Activated CD8-positive, alpha-beta memory T cell treated with anti-CD3 and anti-CD28 coated beads, Interleukin-2, amount 50 U/mL, for 48 hours (primary cell): ENCODE measurements at regions not wholly inside any gene's neighbourhood (a gene's known extent, or its start where the extent isn't known, plus 50 kb on each side); places are given as distances from the start of the nearest gene placed in this dataset.
"Not testable (repeated sequence)": the region's sequence is repeated elsewhere in the genome, so short reads cannot be mapped to it uniquely, and the experiment has no call there.

Source experiments
- DNase-seq: peaks from one replicate; pipeline ENCODE4 v3.0.0-alpha.2; 2020

GRCh38 chr6:99219788-99220187 lies 129.7 kb downstream of the FAXC start:
- no peak for DNase-seq

GRCh38 chr6:99216959-99217358 lies 132.5 kb downstream of the FAXC start:
- DNase-seq = no peak

GRCh38 chr6:99195986-99196655 lies 153.4 kb downstream of the FAXC start:
- no peak for DNase-seq

GRCh38 chr6:99192561-99192960 lies 156.9 kb downstream of the FAXC start:
- no peak for DNase-seq

DNA sequence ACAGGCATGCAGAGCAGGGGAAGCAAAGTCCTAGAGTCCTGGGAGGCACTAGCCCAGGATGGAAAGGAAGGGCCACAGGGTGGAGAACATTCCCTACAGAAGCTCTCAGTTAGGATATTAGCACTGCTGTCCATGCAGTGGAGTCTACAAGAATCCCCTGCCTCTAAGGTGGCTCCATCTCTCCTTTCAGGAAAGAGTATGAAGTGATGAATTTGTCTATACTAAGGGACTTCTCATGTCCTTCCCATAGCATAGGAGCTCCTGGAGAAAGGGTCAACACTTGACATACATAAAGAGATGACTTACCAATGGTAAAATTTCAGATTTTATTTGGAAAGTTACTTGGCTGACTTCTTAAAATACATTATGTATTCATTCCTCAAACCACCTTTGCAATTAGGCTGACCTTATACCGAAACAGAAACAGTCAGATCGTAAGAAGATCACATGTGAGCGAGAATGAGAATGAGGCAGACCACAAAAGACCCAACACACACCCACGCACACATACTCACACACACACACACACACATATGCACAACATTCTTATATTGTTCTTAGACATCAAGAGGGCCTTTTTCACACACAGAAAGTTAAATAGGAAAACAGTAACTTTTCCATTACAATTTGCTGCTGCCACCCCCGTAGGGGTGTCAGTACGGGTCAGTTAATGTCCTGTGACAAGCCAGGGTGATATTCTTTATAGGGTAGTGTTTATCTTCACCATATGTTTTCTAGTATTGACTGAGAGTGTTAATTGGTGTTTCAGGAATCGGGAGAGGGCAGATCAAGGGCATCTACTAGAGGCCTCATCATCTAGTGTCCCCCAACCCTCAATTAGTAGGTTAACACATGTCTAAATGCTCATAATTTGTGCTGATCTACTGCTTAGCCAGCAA lies 159.4 kb downstream of the FAXC start:
- DNase-seq = peak; percentile 49

DNA sequence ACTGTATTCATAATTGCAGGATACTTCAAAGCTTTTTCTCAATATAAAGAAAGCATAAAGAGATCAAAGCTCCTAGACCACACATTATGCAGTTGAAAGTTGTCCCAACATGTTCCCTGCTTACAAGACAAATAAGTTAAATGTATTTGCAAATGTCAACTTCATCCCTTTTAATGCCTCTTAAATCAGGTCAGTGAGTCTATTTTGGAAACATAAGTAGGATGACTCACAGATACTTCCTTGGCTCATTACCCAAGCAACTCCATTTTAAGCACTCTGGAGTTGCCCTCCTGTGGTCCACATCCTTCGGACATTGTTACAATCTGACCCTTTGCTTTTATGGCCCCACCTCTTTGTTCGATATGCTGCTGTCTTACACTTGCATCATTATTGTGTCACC lies 162.0 kb downstream of the FAXC start:
- DNase-seq = no peak

- DNase-seq = no peak
Observed at GRCh38 chr6:99186417-99186816, 163.1 kb downstream of the FAXC start.

DNA sequence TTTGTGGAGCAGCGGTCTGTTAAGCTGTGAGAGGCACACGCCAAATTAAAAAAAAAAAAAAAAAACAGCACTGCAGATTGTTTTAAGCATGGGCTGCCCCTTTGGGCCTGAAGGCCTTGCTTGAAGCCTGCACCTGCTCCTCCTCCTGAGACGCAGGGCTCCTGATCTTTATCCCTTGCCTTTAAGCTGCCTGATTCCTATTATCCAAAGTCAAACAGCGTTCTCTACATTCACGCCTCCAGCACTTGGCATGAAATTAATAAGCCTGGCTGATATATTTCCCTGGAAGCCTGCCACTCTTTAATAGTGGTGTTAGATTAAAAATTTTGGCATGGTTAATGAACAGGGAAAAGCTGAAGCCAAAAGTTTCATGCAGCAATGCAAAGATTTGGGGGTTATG lies 163.9 kb downstream of the FAXC start:
- no peak for DNase-seq

DNA sequence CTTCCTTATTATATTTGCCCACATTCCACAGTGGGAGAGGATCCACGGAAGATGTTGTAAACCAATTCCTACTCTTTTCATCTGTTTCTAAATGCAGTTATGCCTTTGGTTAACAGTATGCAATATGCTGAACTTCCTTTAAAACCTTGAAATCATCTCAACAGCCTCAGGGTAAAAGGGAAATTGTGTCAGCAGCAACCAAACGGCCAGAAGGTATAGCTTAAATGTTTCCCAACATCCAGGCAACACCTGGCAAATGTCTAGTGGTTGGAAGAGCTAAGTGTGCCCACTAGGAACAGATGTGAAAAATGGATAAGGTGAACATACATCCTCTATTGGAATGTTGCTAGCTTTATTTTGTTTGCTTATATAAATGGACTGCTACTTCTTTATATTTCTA lies 164.8 kb downstream of the FAXC start:
- DNase-seq = no peak

- DNase-seq = no peak
Observed at GRCh38 chr6:99183066-99183465, 166.4 kb downstream of the FAXC start.

GRCh38 chr6:99181174-99181573 lies 168.3 kb downstream of the FAXC start:
- no peak for DNase-seq

GRCh38 chr6:99178168-99178567 lies 171.3 kb downstream of the FAXC start:
- no peak for DNase-seq

DNA sequence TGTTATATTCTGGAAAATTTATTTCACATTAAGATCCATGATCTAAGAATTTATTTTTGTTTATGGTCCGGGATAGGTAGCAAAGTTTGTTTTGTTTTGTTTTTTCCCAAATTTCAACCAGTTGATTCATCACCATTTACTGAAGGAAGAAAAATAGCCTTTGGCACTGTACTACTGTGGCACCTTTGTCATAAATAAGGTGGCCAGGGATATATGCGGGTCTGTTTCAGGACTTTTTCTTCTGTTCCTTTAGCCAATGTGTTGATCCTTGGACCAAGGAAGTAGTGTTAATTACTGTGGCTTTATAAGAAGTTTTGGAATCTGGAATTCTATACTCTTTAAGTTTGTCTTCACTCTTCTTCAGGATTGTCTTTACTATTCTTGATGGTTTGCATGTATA lies 171.7 kb downstream of the FAXC start:
- DNase-seq = no peak

DNA sequence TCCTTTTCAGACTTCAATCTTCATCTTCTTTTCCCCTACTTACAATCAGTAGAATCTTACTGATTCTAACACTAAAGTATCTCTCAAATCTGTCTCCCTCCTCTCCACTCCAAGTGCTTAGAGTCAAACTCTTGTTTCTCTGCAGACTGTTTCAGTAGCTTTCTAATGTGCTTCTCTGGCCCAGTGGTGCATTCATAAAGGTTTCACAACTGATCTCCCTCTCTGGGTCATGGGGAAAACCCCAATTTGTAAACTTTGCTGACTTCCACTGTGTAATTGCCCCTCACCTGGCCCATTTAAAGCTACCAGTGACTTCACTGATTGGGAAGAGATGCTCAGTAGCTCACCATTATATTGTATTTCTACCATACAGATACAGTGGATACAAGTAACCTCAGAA lies 183.6 kb downstream of the FAXC start:
- DNase-seq = no peak

- DNase-seq = no peak
Observed at GRCh38 chr6:99152347-99152643, 197.2 kb downstream of the FAXC start.

DNA sequence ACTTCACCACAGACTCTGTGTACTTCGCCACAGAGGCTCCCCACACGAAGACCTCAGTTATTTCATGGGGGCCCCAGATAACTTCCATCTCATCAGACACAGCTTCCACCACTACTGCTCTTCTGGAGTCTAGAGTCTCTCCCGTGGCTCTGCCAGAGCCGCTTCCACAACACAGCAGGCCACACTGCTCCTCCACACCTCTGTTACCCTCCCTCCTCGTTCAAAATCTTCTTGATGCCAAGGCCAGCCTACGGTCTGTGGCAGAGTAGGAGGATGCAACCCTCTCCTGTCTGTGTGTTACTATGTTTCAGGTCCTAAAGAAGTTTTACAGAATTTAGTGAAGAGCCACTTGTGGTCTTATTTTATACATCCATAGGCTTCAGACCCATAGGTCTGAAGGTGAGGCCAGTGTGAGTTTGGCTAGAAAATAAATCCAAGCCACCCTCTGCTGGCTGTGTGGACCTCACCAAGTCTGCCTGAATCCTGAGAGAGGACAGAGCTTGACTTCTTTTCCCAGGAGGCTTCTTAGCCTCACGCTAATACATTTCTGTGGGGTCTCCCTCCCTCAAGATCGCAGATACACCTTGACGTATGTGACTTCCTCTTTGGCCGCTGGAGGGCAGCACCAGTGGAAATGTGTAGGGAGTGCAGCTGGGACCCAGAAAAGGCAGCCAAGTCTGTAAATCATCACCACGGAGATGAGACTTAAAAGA lies 197.7 kb downstream of the FAXC start:
- peak; percentile 77 for DNase-seq

DNA sequence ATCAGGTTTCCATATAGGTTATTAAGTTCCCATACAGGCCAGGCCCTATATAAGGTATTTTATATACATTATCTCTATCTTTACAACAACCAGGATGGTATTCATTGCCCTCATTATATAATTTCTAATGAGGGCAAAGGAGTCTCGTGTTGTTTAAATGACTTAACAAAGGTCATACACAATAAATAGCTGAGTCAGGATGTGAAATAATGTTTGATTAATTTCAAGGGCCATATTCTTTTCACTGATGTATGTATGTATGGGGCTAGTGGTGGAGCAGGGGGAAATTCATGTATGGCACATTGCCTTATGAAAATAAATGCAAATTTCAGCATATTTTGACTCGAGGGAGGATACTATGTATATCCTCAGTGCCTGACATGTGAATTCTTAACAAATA lies 200.7 kb downstream of the FAXC start:
- DNase-seq = no peak

DNA sequence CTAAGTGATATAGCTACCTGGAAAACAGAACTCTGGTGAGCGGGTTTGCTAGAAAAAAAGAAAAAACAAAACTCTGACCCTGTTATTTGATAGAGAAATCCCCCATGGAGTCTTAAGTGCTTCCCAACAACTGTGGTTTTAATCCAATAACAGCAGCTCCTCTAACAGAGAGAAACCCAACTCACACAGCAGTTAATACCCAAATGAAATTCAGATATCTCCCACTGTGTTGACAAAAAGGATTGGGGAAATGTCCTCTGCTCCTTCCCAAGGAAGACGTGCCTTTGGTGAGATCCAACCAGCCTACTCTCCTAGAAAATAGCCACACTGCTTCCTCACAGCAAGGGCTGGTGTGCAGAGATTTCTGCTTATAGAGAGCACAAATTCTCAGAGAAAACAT lies 200.4 kb upstream of the FBXL4 start:
- no peak for DNase-seq

- DNase-seq = no peak
Observed at GRCh38 chr6:99147206-99147605, 199.5 kb upstream of the FBXL4 start.

- DNase-seq = no peak
Observed at GRCh38 chr6:99146711-99147110, 199.0 kb upstream of the FBXL4 start.

- no peak for DNase-seq
Observed at GRCh38 chr6:99145738-99146137, 198.0 kb upstream of the FBXL4 start.

DNA sequence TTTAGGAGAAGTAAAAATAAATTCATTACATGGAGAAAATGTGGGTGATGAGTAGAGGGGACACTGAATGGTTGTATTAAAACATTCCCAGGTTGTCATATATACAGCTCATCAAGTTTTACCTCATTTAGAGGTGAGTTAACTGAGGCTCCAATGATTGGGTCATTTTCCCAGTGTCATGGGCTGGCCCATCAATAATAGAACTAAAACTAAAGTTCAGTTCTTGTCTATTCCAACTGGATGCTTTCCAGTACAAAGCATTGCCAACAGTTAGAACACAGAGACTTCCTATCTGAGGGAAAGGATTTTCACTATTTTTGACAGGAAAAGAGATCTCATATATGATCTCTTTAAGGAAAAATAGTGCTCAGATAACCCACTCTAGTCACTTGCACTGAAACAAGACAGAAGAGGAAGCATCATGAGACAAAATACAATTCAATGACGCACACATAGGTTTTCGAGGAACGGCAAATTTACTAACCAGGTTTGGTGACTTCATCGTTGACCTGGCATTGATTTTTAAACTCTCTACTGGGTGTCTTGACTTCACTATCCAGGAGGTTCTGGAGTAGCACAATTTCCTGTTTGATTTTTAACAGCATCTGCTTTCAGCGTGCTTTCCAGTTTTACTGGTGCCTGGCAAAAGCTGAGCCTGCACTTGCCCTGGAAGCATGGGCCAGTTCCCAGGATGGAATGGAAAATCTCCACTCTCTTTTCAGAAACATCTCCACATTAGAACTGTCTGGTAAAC lies 195.5 kb upstream of the FBXL4 start:
- no peak for DNase-seq

GRCh38 chr6:99141906-99142305 lies 194.2 kb upstream of the FBXL4 start:
- DNase-seq = not testable (repeated sequence)
